ENCODE measurements at regions not wholly inside any gene's neighbourhood (a gene's known extent, or its start where the extent isn't known, plus 50 kb on each side); places are given as distances from the start of the nearest gene placed in this dataset.
"Not testable (repeated sequence)": the region's sequence is repeated elsewhere in the genome, so short reads cannot be mapped to it uniquely, and the experiment has no call there.

- no peak for DNase-seq
These were observed 116.9 kb upstream of the SLC1A3 start for GRCh38 chr5:36489505-36489904.

GRCh38 chr5:36491856-36492255, 114.5 kb upstream of the SLC1A3 start:
- DNase-seq, result no peak

GRCh38 chr5:36492984-36493654, 113.3 kb upstream of the SLC1A3 start:
- DNase-seq, result no peak

- no peak for DNase-seq
These were observed 112.4 kb upstream of the SLC1A3 start for GRCh38 chr5:36494028-36494427.

- DNase-seq, result no peak
These were observed 111.4 kb upstream of the SLC1A3 start for GRCh38 chr5:36494841-36495601.

- DNase-seq, result no peak
These were observed 110.8 kb upstream of the SLC1A3 start for GRCh38 chr5:36495611-36496010.

GRCh38 chr5:36496471-36496870, 109.9 kb upstream of the SLC1A3 start:
- no peak for DNase-seq

- DNase-seq, result no peak
These were observed 103.8 kb upstream of the SLC1A3 start for GRCh38 chr5:36502608-36503007.

GRCh38 chr5:36505021-36505420, 101.4 kb upstream of the SLC1A3 start:
- DNase-seq, result no peak

GRCh38 chr5:36507332-36507952, 99.0 kb upstream of the SLC1A3 start:
- peak; percentile 77 for DNase-seq

- DNase-seq, result not testable (repeated sequence)
These were observed 98.1 kb upstream of the SLC1A3 start for GRCh38 chr5:36508331-36508730.

GRCh38 chr5:36513647-36514046, 92.8 kb upstream of the SLC1A3 start:
- DNase-seq, result not testable (repeated sequence)

- no peak for DNase-seq
These were observed 86.5 kb upstream of the SLC1A3 start for GRCh38 chr5:36519881-36520280.

GRCh38 chr5:36521219-36521618, 85.2 kb upstream of the SLC1A3 start:
- DNase-seq, result no peak

GRCh38 chr5:36521838-36522745, 84.3 kb upstream of the SLC1A3 start:
- no peak for DNase-seq

- no peak for DNase-seq
These were observed 83.7 kb upstream of the SLC1A3 start for GRCh38 chr5:36522746-36523065.

GRCh38 chr5:36523450-36523849, 83.0 kb upstream of the SLC1A3 start:
- DNase-seq, result no peak

- no peak for DNase-seq
These were observed 82.5 kb upstream of the SLC1A3 start for GRCh38 chr5:36523926-36524325.

GRCh38 chr5:36526537-36526936, 79.9 kb upstream of the SLC1A3 start:
- no peak for DNase-seq

GRCh38 chr5:36528588-36528987, 77.8 kb upstream of the SLC1A3 start:
- DNase-seq, result no peak

GRCh38 chr5:36529142-36529541, 77.3 kb upstream of the SLC1A3 start:
- DNase-seq, result no peak

GRCh38 chr5:36530215-36530614, 76.2 kb upstream of the SLC1A3 start:
- no peak for DNase-seq

GRCh38 chr5:36531401-36531800, 75.0 kb upstream of the SLC1A3 start:
- no peak for DNase-seq
